GM18909 (cell line): ENCODE measurements at regions not wholly inside any gene's neighbourhood (a gene's known extent, or its start where the extent isn't known, plus 50 kb on each side); places are given as distances from the start of the nearest gene placed in this dataset.

Experiments
- ATAC-seq: cut with Tn5 transposase; IDR thresholded peaks from one replicate; pipeline ENCODE4 v1.9.1; 2021; ENCODE audit warnings: mild to moderate bottlenecking; ENCODE audit not compliant: unreplicated experiment, poor library complexity

- no peak for ATAC-seq
Observed at GRCh38 chr6:146901940-146902816, 302.0 kb upstream of the STXBP5 start.

GRCh38 chr6:146902846-146903245 is 301.4 kb upstream of the STXBP5 start:
- ATAC-seq = no peak

- ATAC-seq = no peak
Observed at GRCh38 chr6:146903451-146903850, 300.8 kb upstream of the STXBP5 start.

- no peak for ATAC-seq
Observed at GRCh38 chr6:146904596-146904995, 299.6 kb upstream of the STXBP5 start.

GRCh38 chr6:146905181-146905704 is 299.0 kb upstream of the STXBP5 start:
- ATAC-seq = no peak

GRCh38 chr6:146908786-146909185 is 295.4 kb upstream of the STXBP5 start:
- ATAC-seq = no peak

GRCh38 chr6:146909376-146909775 is 294.8 kb upstream of the STXBP5 start:
- no peak for ATAC-seq

GRCh38 chr6:146909886-146910285 is 294.3 kb upstream of the STXBP5 start:
- no peak for ATAC-seq

- no peak for ATAC-seq
Observed at GRCh38 chr6:146910611-146911010, 293.6 kb upstream of the STXBP5 start.

- ATAC-seq = no peak
Observed at GRCh38 chr6:146911635-146912215, 292.5 kb upstream of the STXBP5 start.

GRCh38 chr6:146912730-146913685 is 291.2 kb upstream of the STXBP5 start:
- no peak for ATAC-seq

- ATAC-seq = no peak
Observed at GRCh38 chr6:146913842-146914488, 290.3 kb upstream of the STXBP5 start.

GRCh38 chr6:146914489-146915483 is 289.4 kb upstream of the STXBP5 start:
- ATAC-seq = no peak

GRCh38 chr6:146915671-146916127 is 288.5 kb upstream of the STXBP5 start:
- ATAC-seq = no peak

GRCh38 chr6:146916435-146917025 is 287.7 kb upstream of the STXBP5 start:
- no peak for ATAC-seq

GRCh38 chr6:146917182-146917581 is 287.0 kb upstream of the STXBP5 start:
- ATAC-seq = no peak

- no peak for ATAC-seq
Observed at GRCh38 chr6:146917979-146918378, 286.2 kb upstream of the STXBP5 start.

GRCh38 chr6:146919017-146919416 is 285.2 kb upstream of the STXBP5 start:
- no peak for ATAC-seq
